HCT116 (cell line): ENCODE measurements at regions not wholly inside any gene's neighbourhood (a gene's known extent, or its start where the extent isn't known, plus 50 kb on each side); places are given as distances from the start of the nearest gene placed in this dataset.

Experiments
- CEBPB ChIP-seq: IDR thresholded peaks from 2 replicates; pipeline ENCODE4 v1.6.1; 2012; ENCODE audit warnings: low read depth
- CTCF ChIP-seq, 3 experiments: fragments of 200-600 bp in 1 of 3; sonication (generic) in 1 of 3; IDR thresholded peaks in 2 of 3; conservative IDR thresholded peaks in 1 of 3; 2 replicates each; pipeline ENCODE4 v1.5.1; 2012 to 2017; ENCODE audit warnings: low read depth in 2 of 3, low read length in 2 of 3, antibody characterized with exemption in 1 of 3, borderline replicate concordance in 1 of 3, control low read depth in 1 of 3, mild to moderate bottlenecking in 1 of 3, mixed read lengths in 1 of 3, mixed run types in 1 of 3, moderate library complexity in 1 of 3; ENCODE audit not compliant: insufficient read depth in 1 of 3
- EZH2 ChIP-seq: fragments of 200-600 bp; sonication (generic); IDR thresholded peaks from 2 replicates; pipeline ENCODE4 v1.6.1; 2017; ENCODE audit warnings: antibody characterized with exemption, mixed run types
- MAX ChIP-seq: IDR thresholded peaks from 2 replicates; pipeline ENCODE4 v1.6.1; 2012
- POLR2A ChIP-seq: IDR thresholded peaks from 2 replicates; pipeline ENCODE4 v1.7.0; 2011; ENCODE audit warnings: borderline replicate concordance; ENCODE audit not compliant: insufficient read depth, insufficient read length; ENCODE audit errors: extremely low read depth
- POLR2AphosphoS5 ChIP-seq: IDR thresholded peaks from 2 replicates; pipeline ENCODE4 v1.6.1; 2011; ENCODE audit warnings: mild to moderate bottlenecking, low read depth, low read length, moderate library complexity
- RAD21 ChIP-seq: IDR thresholded peaks from 2 replicates; pipeline ENCODE4 v1.6.1; 2012; ENCODE audit warnings: low read depth, mild to moderate bottlenecking
- YY1 ChIP-seq: IDR thresholded peaks from 2 replicates; pipeline ENCODE4 v1.6.1; 2011; ENCODE audit warnings: low read length, low read depth, moderate library complexity, mild to moderate bottlenecking; ENCODE audit not compliant: insufficient replicate concordance; ENCODE audit errors: extremely low read depth
- ZBTB33 ChIP-seq: IDR thresholded peaks from 2 replicates; pipeline ENCODE4 v1.6.1; 2011; ENCODE audit warnings: mild to moderate bottlenecking, low read length, moderate library complexity; ENCODE audit not compliant: insufficient replicate concordance; ENCODE audit errors: extremely low read depth

GRCh38 chr2:201974171-201975100 is 59.2 kb upstream of the FZD7 start:
- TF ChIP-seq CEBPB (no peak), CTCF (IDR thresholded peaks at IDR 0.05 in 2 of 3, conservative IDR thresholded peaks at IDR 0.05 in 1 of 3; ENCODE audit: borderline replicate concordance in 1 of 3, insufficient read depth in 1 of 3, low read depth in 2 of 3, low read length in 2 of 3) (no peak), POLR2AphosphoS5 (no peak), RAD21 (no peak), YY1 (no peak), POLR2A (no peak), MAX (no peak), EZH2 (no peak), ZBTB33 (no peak)
